Frontal cortex (tissue), 3 donors: ENCODE measurements at regions not wholly inside any gene's neighbourhood (a gene's known extent, or its start where the extent isn't known, plus 50 kb on each side); places are given as distances from the start of the nearest gene placed in this dataset.

Experiments
- DNase-seq, 2 donors: peaks; one replicate each; pipeline ENCODE4 v3.0.0; 2012; ENCODE audit warnings: low spot score in 2 of 2
- FAIRE-seq: peaks from 2 replicates; lab custom pipeline; 2012; peaks lifted over from hg19 to GRCh38; lab: Jason Lieb, UNC
- donor health status: control.
- donor health status: control.
- donor health status: control.

DNA sequence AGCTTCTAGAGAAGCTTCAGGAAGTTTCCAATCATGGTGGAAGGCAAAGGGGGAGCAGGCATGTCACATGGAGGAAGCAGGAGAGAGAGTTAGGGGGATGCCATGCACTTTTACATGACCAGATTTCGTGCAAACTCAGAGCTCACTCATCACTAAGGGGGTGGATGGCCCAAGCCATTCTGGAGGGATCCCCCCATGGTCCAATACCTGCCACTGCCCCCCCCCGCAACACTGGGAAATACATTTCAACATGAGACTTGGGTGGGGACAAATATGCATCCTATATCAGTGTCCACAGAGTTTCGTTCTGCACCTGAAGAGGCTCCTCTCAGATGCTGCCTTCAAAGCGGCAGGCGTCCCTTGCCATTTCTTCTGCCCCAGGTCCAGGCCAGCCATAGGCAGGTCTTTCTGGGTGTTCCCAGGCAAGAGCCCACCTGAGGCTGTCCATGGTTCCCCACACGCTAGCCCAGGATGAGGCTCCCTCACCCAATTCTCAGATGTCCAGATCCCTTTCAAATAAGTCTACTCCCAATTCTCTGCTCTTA is 1344.3 kb downstream of the TBC1D22A start:
- FAIRE-seq (no peak), DNase-seq (no peak)

DNA sequence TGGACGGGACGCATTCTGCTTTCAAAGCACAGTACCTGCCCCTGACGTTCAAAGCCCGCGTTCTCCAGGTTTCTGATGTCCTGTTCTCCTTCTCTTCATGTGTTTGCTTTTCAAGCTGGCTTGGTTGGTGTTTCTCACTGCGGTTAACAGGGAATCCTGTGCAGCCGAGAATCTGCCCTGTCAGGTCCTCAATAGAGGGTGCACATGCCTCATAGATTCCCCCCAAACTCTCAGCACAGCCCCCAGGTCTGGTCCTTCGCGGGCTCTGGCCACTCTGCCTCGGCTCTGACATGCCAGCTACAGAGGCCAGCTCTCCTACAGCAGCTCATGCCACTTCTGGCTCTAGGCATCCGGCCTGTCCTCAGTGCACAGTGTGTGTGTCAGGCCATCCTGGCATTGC is 1343.8 kb downstream of the TBC1D22A start:
- DNase-seq (no peak), FAIRE-seq (no peak)

DNA sequence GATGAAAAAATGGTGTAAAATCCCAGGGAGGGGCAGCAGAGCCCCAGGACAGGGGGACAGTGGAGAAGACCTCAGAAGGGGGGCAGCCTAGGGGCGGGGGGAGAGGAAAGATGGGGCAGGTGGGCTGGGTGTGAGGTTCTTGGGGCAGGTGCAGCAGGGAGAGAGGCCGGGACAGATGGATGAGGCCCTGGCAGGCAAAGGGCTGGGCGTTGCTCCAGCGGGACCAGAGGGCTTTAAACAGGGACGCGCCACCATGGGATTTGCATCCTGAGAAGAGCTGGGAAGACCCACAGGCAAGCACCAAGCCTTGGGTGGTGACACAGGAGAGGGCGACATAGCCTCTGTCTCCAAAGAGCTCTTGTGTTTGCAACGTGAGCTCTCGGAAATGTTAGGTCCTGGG is 1342.8 kb downstream of the TBC1D22A start:
- no peak for DNase-seq

DNA sequence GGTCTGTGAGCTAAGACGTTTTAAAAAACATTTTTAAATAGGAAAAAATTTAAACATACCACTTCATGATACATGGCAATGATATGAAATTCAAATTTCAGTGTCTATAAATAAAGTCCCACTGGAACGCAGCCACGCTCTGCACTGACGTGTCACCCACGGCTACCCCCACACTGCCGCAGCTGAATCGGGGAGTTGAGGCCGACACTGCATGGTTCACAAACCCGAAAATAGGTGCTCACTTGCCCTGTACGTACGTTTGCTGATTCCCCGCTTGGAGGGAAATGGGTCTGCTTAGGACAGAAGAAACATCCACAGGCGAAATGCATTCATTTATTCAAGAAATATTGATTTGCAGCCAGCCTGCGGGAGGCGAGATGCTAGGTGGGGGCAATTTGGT is 1342.3 kb downstream of the TBC1D22A start:
- FAIRE-seq (no peak), DNase-seq (peak in 1 of 2 donors; percentile 36)

More for the DNA sequence above, 1342.8 kb downstream of the TBC1D22A start:
- FAIRE-seq = no peak

DNA sequence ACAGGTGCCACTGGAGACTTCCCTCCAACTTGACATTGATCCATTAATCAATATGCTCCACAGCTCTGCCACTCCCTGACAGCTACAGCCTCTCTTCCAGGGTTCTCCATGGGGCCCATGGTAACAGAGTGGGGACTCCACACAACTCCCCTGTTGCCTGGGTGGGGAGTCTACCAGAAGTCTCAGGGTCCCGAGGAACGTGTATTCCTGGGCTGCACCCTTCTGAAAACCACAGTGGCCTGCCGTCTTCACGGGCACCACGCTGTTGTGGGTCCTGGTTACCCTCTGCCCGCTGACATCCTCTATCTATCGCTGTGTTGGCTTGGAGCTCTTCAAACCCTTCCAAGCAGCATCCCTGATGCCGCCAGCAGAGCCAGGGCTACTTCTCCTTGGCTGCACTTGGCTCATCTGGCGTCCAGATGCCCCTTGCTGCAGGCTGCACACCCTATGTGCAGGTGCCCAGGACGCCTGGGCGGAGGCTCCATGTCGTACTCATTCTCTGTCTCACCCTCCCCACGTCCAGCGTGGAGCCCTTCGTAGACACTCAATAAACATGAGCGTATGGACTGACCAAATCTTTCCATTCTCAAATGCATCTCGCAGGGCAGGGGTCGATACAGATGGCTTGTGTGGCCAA is 1341.8 kb downstream of the TBC1D22A start:
- no peak for FAIRE-seq

DNA sequence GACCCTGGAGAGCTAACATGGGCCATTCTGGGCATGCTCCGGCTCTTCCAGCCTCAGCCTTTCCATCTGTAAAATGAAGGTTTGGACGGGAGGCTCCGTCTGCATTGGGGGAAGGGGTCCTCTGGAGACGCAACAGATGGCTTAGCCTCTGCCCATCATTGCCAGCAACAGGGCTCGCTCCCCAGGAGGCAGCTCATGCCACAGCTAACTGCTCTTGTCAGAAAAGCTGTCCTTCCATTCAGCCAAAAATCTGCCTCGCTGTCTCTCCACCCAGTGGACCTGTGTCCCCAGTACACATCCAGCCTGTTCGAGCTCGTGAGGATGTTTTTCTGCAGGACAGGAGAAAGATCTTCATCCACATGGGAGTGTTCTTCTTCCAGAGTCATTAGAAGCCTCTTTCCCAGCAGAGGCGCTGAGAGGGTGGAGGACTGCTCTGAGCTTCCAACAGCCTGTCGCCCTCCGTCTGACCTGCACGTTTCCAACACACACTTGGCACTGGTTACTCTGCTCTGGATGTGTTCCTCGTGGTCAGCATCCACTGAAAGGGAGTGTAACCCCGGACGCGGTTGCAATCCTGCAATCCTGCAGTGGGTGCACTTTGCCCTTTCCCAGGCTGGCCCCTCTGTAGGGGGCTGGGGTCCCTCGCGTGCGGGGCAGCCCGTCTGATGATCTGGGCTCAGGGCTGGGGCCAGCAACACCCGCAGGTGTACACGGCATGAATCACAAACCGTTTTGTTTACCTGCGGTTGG is 1340.9 kb downstream of the TBC1D22A start:
- DNase-seq (no peak), FAIRE-seq (no peak)

More for the DNA sequence above, 1341.8 kb downstream of the TBC1D22A start:
- DNase-seq = no peak

DNA sequence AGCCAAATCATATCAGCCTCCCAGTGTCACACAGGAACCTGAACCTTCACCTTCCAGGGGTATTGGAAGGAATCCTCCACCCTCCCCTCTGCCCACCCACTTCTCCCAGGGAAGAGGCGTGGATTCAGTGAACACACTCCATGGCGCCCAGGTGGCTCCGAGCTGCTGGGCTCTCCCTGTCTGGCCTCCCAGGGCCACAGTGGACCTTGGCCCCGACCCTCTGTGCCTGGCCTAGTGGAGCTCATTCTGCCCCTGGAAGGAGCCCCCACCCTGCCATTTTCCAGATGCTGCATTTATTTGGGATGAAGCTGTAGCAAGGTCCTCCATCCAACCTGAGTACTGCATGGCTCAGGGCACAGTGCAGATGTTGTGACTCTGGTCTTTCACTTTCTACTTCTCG is 1340.1 kb downstream of the TBC1D22A start:
- FAIRE-seq (no peak), DNase-seq (no peak)

DNA sequence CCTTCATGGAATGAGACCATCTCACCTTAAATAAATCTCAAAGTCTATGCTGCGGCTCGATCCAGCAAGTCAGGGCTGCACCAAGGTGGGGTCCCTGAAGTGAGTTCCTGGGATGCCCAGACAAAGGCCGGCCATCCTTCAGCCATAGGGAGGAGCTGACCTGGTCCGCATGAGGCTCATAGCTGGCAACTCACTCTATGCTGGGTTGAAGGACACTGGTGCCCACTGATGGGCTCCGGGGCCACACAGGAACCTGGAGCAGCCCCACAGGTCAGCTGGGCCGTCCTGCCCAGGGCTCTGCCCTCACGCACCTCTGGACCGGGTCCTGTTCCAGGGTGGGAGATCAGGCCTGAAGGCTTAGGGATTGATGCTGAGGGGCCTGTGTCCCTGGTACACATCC is 1339.3 kb downstream of the TBC1D22A start:
- no peak for DNase-seq
- FAIRE-seq = no peak

DNA sequence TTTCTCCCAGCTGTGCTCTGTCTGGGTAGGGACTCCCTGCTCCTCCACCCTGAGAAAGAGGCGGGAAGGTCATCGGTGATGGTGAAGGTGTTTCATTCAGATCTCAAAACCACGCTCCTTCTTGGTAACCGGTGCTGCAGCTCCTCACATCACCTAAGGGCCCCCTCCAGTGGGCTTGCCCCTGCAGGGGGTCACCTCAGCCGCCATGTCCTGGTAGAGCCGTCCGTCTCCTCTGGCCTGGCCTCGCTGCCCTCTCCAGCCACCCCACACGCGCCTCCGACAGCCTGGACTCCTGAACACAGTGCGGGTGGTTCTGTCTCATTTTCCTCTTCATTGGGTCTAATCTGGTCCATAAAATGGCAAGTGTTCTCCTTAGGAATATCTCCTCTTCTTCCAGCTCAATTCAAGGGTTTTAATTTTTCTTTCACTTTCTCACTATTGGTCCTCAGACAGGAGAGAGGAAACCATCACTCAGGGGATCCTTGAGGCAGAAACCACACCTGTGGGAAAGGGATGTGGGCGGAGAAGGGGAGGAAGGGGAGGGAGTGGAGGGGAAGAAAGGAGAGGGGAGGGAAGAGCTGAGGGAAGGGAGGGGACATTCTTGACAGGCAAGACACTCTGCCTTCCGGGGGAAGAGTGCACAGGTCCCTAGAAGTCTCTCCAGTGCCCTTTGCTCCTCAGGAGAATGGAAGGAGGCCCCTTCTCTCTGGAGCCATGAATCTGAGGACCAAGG is 1338.4 kb downstream of the TBC1D22A start:
- FAIRE-seq (no peak), DNase-seq (no peak)

DNA sequence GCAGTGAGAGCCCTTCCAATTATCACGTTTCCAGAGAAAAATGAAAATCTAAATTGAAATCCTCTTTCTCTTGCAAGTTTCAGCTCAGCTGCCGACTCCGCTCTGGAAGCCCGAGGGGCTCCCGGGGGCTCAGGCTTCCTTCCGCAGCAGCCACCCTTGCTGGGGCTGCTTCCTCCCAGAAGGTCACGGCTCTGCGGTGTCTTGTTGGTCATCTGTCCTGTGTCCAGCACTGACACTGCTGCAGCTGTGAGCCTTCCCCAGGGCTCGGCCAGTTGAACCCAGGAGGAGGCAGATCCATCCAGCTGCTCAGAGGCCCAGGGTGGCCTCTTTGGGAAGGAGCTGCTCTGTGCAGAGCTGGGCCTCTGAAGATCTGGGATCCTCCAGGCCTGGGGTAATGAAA is 1337.2 kb downstream of the TBC1D22A start:
- DNase-seq = no peak
- FAIRE-seq = no peak

DNA sequence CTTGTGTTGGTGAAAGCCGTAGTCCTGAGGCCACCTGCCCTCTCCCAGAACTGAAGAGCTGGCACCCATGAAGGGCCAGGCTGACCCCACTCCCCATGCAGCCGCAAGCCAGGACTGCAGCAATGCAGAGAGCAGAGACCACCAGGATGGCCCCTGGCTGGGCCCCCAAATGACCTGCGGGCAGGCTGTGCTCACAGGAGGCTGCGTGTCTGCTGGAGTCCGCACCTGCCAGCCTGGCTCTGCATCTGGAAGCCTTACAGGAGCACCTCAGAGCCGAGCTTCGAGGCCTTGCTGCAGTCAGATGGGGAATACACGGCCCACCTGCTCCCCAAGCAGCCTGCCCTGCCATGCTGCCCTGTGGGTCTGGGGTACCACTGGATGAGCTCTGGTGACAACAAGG is 1336.8 kb downstream of the TBC1D22A start:
- FAIRE-seq (no peak), DNase-seq (no peak)

DNA sequence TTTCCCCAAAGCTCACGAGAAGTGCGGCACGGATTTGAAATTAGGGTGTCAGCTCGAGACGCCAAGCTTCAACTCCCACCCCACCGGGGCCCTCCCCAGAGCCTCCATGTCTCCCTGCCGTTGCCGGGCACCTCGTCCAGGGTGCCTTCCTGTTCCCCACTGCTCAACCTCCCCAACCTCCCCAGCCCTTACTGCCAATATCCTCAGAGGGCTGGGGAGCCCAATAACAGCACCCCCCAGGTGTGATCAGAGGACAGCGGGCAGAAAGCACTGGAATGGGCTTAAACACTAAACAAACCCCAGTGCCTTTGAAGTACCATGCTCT is 1336.4 kb downstream of the TBC1D22A start:
- FAIRE-seq (no peak), DNase-seq (no peak)

DNA sequence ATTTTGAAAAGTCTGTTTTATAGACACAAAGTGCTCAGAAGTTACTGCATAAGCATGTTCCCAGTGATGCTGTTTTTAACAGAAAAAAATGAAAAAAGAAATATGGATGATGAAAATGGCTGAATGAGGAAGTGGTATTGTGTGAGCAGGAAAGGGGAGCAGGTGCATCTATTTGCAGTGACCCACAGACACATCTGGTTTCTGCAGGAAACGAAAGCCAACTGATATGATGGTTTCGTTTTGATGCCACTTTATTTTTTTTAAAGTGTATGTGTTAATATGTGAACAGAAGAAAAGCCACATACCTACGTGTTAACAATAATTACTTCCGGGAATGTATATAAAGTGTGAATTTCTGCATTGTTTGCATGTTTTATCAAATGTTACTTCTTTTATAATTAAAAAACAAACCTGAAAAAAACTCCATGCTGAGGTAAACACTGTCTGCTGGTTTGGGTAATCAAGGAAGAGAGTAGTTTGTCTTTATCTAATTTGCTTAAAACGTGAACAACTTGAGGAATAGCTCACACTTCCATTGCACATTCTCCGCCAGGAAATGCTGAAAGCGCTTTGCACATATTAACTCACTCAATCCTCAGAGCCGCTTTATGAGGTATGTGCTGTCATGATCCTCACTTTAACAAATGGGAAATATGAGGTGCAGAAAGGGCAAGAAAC is 1335.9 kb downstream of the TBC1D22A start:
- FAIRE-seq = no peak
- DNase-seq = no peak

DNA sequence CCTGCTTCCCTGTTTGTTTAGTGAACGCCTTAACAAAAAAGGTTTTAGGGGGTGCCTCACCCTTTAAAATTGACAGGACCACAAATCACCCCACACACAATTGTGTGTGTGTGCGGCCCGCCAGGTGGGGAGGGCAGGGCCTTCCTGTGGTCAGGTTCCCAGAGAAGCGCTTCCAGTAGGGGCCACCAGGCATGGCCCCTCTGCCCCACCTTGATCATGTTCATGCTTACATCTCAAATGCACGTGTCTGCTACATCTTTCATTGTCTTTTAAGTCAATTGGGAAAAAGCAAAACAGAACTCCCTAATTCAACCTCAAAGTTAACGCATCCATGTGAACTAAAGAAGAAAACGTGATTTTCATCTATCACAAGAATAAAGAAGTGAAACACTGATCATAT is 1335.3 kb downstream of the TBC1D22A start:
- FAIRE-seq (no peak), DNase-seq (no peak)

DNA sequence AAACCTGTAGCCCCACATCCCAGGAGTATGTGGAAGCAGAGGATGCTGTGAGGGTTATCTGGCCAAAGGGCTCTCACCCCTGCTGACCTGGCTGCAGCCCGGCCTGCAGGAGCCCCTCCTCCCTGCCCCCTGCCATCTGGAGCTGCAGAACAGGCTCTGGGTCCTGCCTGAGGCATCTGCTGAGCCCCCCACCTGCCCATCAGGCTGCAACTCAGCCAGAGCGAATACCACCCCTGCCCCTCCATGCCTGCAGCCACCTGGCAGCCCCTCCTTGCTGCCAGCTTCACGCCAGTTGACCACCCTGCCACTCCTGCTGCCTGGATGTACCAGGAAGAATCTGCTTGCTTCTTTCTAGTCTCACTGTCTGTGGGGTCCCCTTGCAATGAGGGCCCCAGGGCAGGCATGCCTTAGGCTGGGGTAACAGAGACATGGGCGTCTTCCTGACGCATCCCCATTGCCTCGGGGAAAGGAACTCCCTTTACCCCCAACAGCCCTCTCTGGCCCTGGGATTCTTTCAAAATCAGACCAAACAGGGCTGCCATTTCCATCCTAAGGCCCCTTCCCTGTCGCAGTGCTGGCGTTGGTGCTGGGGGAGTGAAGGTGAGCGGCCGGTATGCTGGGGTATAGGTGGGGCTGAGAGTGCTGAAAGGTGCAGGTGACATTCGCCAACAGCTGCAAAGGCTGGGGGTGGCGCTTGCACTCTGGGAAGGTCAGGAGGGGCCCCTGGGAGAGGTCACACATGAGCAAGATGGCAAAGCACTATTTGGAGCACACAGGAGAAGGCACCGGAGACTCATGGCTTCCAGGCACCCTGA is 1334.6 kb downstream of the TBC1D22A start:
- no peak for DNase-seq
- FAIRE-seq = no peak

DNA sequence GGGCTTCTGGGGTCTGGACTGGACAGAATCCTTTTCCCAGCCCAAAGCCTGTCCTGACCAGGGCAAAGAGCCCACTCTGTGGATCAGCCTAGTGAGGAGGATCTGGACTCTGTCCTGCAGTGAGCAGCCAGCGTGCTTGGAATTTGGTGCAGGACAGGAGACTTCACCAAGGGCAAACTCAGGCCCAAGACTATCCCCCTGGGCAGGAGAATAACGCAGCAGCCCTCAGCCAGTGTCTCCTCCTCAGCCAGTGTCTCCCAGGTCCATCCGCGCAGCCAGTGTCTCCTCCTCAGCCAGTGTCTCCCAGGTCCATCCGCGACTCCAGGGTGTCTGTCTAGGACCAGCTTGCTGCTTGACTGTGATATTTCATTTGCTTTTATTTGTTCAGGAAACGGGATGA is 1334.0 kb downstream of the TBC1D22A start:
- DNase-seq (no peak), FAIRE-seq (no peak)

DNA sequence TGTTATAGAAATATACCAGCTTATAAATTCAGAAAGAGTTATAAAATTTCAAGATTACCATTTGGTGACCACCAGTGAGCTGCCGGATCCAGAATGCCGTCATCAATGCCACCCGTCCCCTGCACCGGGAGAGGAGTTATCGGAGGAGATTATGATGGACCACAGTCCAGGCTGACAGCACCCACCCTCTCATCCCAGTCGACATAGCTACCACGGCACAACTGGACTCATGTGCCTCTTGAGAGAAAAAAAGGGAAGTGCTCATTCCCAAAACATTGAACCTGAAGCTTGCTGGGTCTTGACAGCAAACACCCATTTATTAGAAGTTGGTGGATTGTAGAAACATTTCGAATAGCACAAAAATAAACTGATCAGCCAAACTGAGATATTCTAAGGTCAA is 1331.5 kb downstream of the TBC1D22A start:
- FAIRE-seq (no peak), DNase-seq (no peak)

DNA sequence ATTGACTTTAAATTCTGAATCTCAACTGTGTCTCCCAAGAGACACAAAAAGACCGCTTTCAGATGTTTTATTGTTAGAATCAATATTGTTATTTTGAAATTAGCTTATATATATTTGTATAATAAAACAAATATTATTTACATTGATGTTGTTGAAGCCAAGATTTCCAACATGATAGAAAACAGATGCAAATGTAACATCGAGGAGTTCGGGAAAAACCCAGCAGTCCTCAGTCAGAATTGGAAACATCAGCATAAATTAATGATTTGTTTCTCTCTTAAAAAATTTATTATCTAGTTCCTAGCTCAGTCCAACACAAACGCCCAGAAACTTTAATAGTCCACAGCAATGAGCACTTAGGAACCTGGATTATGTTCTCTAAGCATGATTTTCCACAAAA is 1330.4 kb downstream of the TBC1D22A start:
- DNase-seq (no peak), FAIRE-seq (no peak)

DNA sequence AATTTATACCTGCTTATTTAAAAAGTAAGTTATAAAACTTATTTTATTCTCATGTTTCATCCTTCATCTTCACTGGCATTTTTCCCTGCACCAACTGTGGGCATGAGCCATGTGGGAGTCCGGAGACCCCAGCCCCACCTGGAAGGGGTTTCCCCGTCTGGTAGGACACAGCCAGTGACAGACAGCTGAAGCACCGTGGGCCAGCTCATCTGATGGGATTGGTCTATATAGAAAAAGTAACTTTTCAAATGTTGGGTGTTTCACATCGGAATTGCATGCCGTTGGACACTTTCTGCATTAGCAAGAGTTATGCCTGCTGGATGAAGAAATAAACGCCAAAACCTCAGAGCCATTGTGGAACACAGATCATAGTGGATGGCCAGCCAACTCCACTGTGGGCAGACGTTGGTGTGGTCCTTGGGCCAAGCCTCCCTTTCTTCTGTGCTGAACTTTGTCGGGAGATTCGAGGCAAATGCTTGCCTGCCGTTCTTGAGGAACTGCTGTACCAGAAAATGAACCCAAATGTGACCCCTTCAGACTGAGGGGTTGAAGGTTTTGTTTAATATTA is 1329.3 kb downstream of the TBC1D22A start:
- DNase-seq (no peak), FAIRE-seq (no peak)
